ENCODE measurements at regions not wholly inside any gene's neighbourhood (a gene's known extent, or its start where the extent isn't known, plus 50 kb on each side); places are given as distances from the start of the nearest gene placed in this dataset.

DNA sequence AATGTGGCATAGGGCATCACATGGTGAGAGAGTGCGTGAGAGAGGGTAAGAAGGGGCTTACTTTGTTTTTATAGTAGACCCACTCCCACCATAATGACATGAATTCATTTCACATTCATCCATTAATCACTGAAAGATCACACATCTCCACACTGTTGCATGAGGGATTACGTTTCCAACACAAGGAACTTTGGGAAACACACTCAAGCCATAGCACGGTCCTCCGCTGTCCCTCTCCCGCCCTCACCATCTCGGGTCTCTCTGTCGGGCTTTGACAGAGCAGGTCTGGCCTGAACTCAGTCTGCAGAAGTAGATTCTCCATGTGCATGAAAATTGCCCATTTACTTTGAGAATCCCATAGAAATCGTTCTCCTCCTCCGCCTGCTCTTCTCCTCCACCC lies 312.2 kb downstream of the MATN1 start:
- TF ChIP-seq POLR2AphosphoS5 (IDR thresholded peaks at IDR 0.05; ENCODE audit: low read depth, low read length) (no peak), TAF1 (IDR thresholded peaks at IDR 0.05; ENCODE audit: low read depth, low read length) (no peak)
